HEK293 (cell line): ENCODE measurements at regions not wholly inside any gene's neighbourhood (a gene's known extent, or its start where the extent isn't known, plus 50 kb on each side); places are given as distances from the start of the nearest gene placed in this dataset.

Experiments used
- CTCF ChIA-PET: fragments of 350-600 bp; formaldehyde crosslinking; extraction: SDS; loops from one replicate; lab custom pipeline; 2021; ENCODE audit warnings: antibody characterized with exemption; lab: Yijun Ruan, JAX
- POLR2A ChIA-PET: fragments of 300-600 bp; formaldehyde crosslinking; extraction: SDS; loops from one replicate; lab custom pipeline; 2020; ENCODE audit warnings: antibody characterized with exemption, inconsistent platforms; lab: Yijun Ruan, JAX
- H3K27ac ChIP-seq: fragments of 200-500 bp; sonication (Bioruptor generic); 2 replicates; pipeline ENCODE4 v1.5.1; 2014; ENCODE audit warnings: low read depth, low read length, control low read depth, inconsistent platforms; ENCODE audit errors: extremely low read depth
- H3K36me3 ChIP-seq, 2 experiments: fragments of 200-500 bp in 1 of 2; sonication (Bioruptor generic) in 1 of 2; 1 replicate in 1 of 2; 2 replicates in 1 of 2; pipeline ENCODE4 v1.5.1; 2014 to 2017; ENCODE audit warnings: inconsistent platforms in 2 of 2, low read length in 2 of 2; ENCODE audit not compliant: control insufficient read depth in 2 of 2, insufficient read depth in 1 of 2
- H3K4me1 ChIP-seq: fragments of 200-500 bp; sonication (Bioruptor generic); 2 replicates; pipeline ENCODE4 v1.5.1; 2014; ENCODE audit warnings: mild to moderate bottlenecking, low read length, inconsistent platforms; ENCODE audit not compliant: control insufficient read depth, insufficient read depth
- H3K4me3 ChIP-seq: 2 replicates; pipeline ENCODE4 v1.5.1; 2011; ENCODE audit warnings: low read depth, mild to moderate bottlenecking, control low read depth, low read length, moderate library complexity
- H3K9me3 ChIP-seq: fragments of 200-500 bp; sonication (Bioruptor generic); 2 replicates; pipeline ENCODE4 v1.5.1; 2014; ENCODE audit warnings: low read depth, low read length, inconsistent platforms; ENCODE audit not compliant: control insufficient read depth, insufficient read depth
- CTCF ChIP-seq: fragments of 450-650 bp; formaldehyde crosslinking; IDR thresholded peaks from 2 replicates; pipeline ENCODE4 v1.5.1; 2016; ENCODE audit warnings: missing biosample characterization, missing genetic modification characterization
- MEIS1 ChIP-seq: sonication (generic); formaldehyde crosslinking; IDR thresholded peaks from 2 replicates; pipeline ENCODE4 v1.8.1; 2022; ENCODE audit warnings: missing genetic modification reagents, mild to moderate bottlenecking, borderline replicate concordance
- PATZ1 ChIP-seq: fragments of 450-650 bp; formaldehyde crosslinking; IDR thresholded peaks from 2 replicates; pipeline ENCODE4 v1.5.1; 2016; ENCODE audit warnings: missing biosample characterization, missing genetic modification characterization
- PRDM4 ChIP-seq: fragments of 450-650 bp; formaldehyde crosslinking; IDR thresholded peaks from 2 replicates; pipeline ENCODE4 v1.5.1; 2017; ENCODE audit warnings: missing biosample characterization, missing genetic modification characterization
- WT1 ChIP-seq: fragments of 450-650 bp; formaldehyde crosslinking; IDR thresholded peaks from 2 replicates; pipeline ENCODE4 v1.5.1; 2016; ENCODE audit warnings: missing biosample characterization, missing genetic modification characterization
- ZBTB10 ChIP-seq: fragments of 450-650 bp; formaldehyde crosslinking; IDR thresholded peaks from 2 replicates; pipeline ENCODE4 v1.5.1; 2016; ENCODE audit warnings: missing biosample characterization, missing genetic modification characterization
- ZBTB21 ChIP-seq: fragments of 450-650 bp; formaldehyde crosslinking; IDR thresholded peaks from 2 replicates; pipeline ENCODE4 v1.5.1; 2017; ENCODE audit warnings: missing biosample characterization, missing genetic modification characterization
- ZBTB26 ChIP-seq: fragments of 450-650 bp; formaldehyde crosslinking; optimal IDR thresholded peaks from 2 replicates; pipeline ENCODE3; 2016; ENCODE audit warnings: missing biosample characterization, mild to moderate bottlenecking, missing genetic modification characterization
- ZBTB49 ChIP-seq: fragments of 450-650 bp; formaldehyde crosslinking; IDR thresholded peaks from 2 replicates; pipeline ENCODE4 v1.5.1; 2016; ENCODE audit warnings: missing biosample characterization, missing genetic modification characterization, low read depth
- ZNF121 ChIP-seq: fragments of 450-650 bp; formaldehyde crosslinking; IDR thresholded peaks from 2 replicates; pipeline ENCODE4 v1.5.1; 2016; ENCODE audit warnings: missing biosample characterization, missing genetic modification characterization
- ZNF169 ChIP-seq: fragments of 450-650 bp; formaldehyde crosslinking; IDR thresholded peaks from 2 replicates; pipeline ENCODE4 v1.5.1; 2016; ENCODE audit warnings: missing biosample characterization, missing genetic modification characterization
- ZNF248 ChIP-seq: fragments of 450-650 bp; formaldehyde crosslinking; IDR thresholded peaks from 2 replicates; pipeline ENCODE4 v1.5.1; 2017; ENCODE audit warnings: missing biosample characterization, missing genetic modification characterization
- ZNF48 ChIP-seq: fragments of 450-650 bp; formaldehyde crosslinking; IDR thresholded peaks from 2 replicates; pipeline ENCODE4 v1.5.1; 2016; ENCODE audit warnings: missing biosample characterization, missing genetic modification characterization
- ZNF530 ChIP-seq: fragments of 450-650 bp; formaldehyde crosslinking; IDR thresholded peaks from 2 replicates; pipeline ENCODE4 v1.5.1; 2016; ENCODE audit warnings: low read depth, missing biosample characterization, missing genetic modification characterization
- ZNF555 ChIP-seq: fragments of 450-650 bp; formaldehyde crosslinking; conservative IDR thresholded peaks from 2 replicates; pipeline ENCODE4 v1.5.1; 2017; ENCODE audit warnings: missing biosample characterization, mild to moderate bottlenecking, missing genetic modification characterization, inconsistent platforms
- ZNF629 ChIP-seq: fragments of 450-650 bp; formaldehyde crosslinking; IDR thresholded peaks from 2 replicates; pipeline ENCODE4 v1.5.1; 2017; ENCODE audit warnings: missing biosample characterization, missing genetic modification characterization
- ZNF645 ChIP-seq: fragments of 450-650 bp; formaldehyde crosslinking; IDR thresholded peaks from 2 replicates; pipeline ENCODE4; 2016; ENCODE audit warnings: missing biosample characterization, missing genetic modification characterization
- ZNF654 ChIP-seq: fragments of 450-650 bp; formaldehyde crosslinking; IDR thresholded peaks from 2 replicates; pipeline ENCODE4 v1.5.1; 2016; ENCODE audit warnings: low read depth, missing biosample characterization, missing genetic modification characterization

GRCh38 chr12:18828483-18828882 is 90.6 kb downstream of the CAPZA3 start:
- no peak for TF ChIP-seq ZNF645
- TF ChIP-seq ZNF121: no peak
- TF ChIP-seq ZBTB21: no peak
- TF ChIP-seq ZNF48 (tag by site-specific recombination): no peak
- TF ChIP-seq ZBTB10 (tag by site-specific recombination): no peak
- TF ChIP-seq ZNF530 (tag by site-specific recombination): no peak
- no peak for TF ChIP-seq PRDM4 (tag by site-specific recombination)
- TF ChIP-seq ZBTB49 (tag by site-specific recombination): no peak
- TF ChIP-seq PATZ1 (tag by site-specific recombination): no peak
- no peak for TF ChIP-seq ZNF629 (tag by site-specific recombination)
- no peak for TF ChIP-seq CTCF (tag by site-specific recombination)
- TF ChIP-seq ZNF248 (tag by site-specific recombination): no peak
- no peak for TF ChIP-seq WT1
- no peak for TF ChIP-seq MEIS1
- TF ChIP-seq ZNF555: no peak
- TF ChIP-seq ZNF169 (tag by site-specific recombination): no peak
- TF ChIP-seq ZBTB26 (tag by site-specific recombination): no peak
- TF ChIP-seq ZNF654 (tag by site-specific recombination): no peak
- ChIA-PET CTCF (no interaction called here), POLR2A (no interaction called here)
- Histone ChIP-seq H3K27ac (no peak overlapping the region), H3K4me3 (no peak overlapping the region), H3K9me3 (no peaks in the 10 kb centered on the region), H3K4me1 (no peaks in the 10 kb centered on the region), H3K36me3 (no peaks in the 10 kb centered on the region)
